T-helper 17 cell (primary cell): ENCODE measurements at regions not wholly inside any gene's neighbourhood (a gene's known extent, or its start where the extent isn't known, plus 50 kb on each side); places are given as distances from the start of the nearest gene placed in this dataset.
"Not testable (repeated sequence)": the region's sequence is repeated elsewhere in the genome, so short reads cannot be mapped to it uniquely, and the experiment has no call there.

Source experiments
- ATAC-seq: fragments of 150-1000 bp; cut with Tn5 transposase; 2 replicates; pipeline ENCODE4 v1.10.0; 2021; ENCODE audit warnings: mild to moderate bottlenecking, moderate library complexity
- DNase-seq, 3 donors: peaks; one replicate each; pipeline versions ENCODE4 v3.0.0 to v3.0.0-alpha.2; 2020 to 2021
- H3K9me3 ChIP-seq: one replicate; pipeline ENCODE4 v1.7.0; 2013; ENCODE audit warnings: low read length, mild to moderate bottlenecking; ENCODE audit not compliant: control insufficient read depth, poor library complexity, severe bottlenecking
- H3K27ac Mint-ChIP-seq: one replicate; pipeline ENCODE4 v1.8.0; 2022; ENCODE audit warnings: mild to moderate bottlenecking, moderate library complexity, mixed read lengths
- H3K27me3 Mint-ChIP-seq: one replicate; pipeline ENCODE4 v1.8.0; 2022; ENCODE audit warnings: mixed read lengths
- H3K36me3 Mint-ChIP-seq: one replicate; pipeline ENCODE4 v1.8.0; 2022; ENCODE audit warnings: low read depth, mixed read lengths
- H3K4me1 Mint-ChIP-seq: one replicate; pipeline ENCODE4 v1.8.0; 2022; ENCODE audit warnings: mild to moderate bottlenecking, mixed read lengths
- H3K4me3 Mint-ChIP-seq: one replicate; pipeline ENCODE4 v1.8.0; 2022; ENCODE audit warnings: mild to moderate bottlenecking, moderate library complexity, mixed read lengths

DNA sequence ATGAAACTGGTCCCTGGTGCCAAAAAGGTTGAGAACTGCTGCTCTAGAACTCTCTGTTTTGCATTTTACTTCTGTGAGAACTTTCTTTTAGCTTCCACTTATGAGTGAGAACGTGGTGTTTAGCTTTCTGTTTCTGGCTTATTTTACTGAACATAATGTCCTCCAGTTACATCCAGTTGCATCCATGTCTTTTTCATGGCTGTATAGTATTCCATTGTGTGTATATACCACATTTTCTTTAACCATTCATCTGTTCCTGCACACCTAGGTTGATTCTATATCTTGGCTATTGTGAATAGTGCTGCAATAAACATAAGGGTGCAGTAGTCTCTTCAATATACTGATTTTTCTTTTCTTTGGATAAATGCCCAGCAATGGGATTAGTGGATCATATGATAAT lies 165.7 kb downstream of the NPR3 start:
- Mint-ChIP-seq H3K4me3 (no peak overlapping the region), H3K27me3 (no peaks in the 10 kb centered on the region), H3K27ac (no peak overlapping the region), H3K4me1 (no peaks in the 10 kb centered on the region), H3K36me3 (no peaks in the 10 kb centered on the region)
- DNase-seq (no peak), ATAC-seq (no peak)
- H3K9me3 ChIP-seq = no peaks in the 10 kb centered on the region

DNA sequence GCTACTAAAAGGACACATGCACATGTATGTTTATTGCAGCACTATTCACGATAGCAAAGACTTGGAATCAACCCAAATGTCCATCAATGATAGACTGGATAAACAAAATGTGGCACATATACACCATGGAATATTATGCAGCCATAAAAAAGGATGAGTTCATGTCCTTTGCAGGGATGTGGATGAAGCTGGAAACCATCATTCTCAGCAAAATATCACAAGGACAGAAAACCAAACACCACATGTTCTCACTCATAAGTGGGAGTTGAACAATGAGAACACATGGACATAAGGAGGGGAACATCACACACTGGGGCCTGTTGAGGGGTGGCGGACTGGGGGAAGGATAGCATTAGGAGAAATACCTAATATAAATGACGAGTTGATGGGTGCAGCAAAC lies 168.2 kb downstream of the NPR3 start:
- H3K9me3 ChIP-seq, H3K36me3 Mint-ChIP-seq, H3K27me3 Mint-ChIP-seq, H3K4me3 Mint-ChIP-seq, DNase-seq, H3K27ac Mint-ChIP-seq, H3K4me1 Mint-ChIP-seq, ATAC-seq: not testable (repeated sequence)

DNA sequence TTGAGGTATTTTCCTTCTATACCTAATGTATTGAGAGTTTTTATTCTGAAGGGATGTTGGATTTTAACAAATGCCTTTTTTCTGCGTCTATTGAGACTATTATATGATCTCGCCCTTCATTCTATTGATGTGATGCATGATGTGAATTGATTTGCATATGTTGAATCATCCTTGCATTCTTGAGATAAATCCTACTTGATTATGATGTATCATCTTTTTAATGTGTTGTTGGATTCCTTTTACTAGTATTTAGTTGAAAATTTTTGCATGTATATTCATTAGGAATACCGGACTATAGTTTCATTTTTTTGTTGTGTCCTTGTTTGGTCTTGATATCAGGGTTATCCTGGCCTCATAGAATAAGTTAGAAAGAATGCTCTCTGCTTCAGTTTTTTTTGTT lies 169.7 kb downstream of the NPR3 start:
- ATAC-seq = no peak
- Mint-ChIP-seq H3K4me3 (no peak overlapping the region), H3K27me3 (no peaks in the 10 kb centered on the region), H3K4me1 (no peaks in the 10 kb centered on the region), H3K36me3 (no peaks in the 10 kb centered on the region), H3K27ac (no peak overlapping the region)
- DNase-seq = no peak
- no peaks in the 10 kb centered on the region for H3K9me3 ChIP-seq

DNA sequence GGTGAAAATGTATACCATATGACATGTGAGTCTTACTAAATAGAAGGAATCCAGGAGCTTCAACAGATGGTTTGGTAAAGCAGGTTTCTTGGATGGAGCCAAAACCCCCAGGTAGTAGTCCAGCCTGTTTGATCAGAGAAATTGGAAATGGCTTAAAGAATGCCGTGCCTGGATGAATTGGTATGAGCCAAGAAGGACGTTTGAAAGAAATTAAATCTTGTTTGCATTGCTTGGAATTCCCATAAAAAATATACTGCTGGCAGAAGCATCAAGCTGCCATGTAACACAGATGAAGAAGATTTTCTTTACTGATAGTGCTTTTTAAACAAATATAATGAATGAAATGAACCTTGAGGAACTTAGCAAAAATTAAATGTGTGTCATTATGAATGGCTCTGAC lies 176.3 kb downstream of the NPR3 start:
- Mint-ChIP-seq H3K27ac (no peak overlapping the region), H3K4me3 (no peak overlapping the region), H3K4me1 (no peaks in the 10 kb centered on the region), H3K36me3 (no peaks in the 10 kb centered on the region), H3K27me3 (no peaks in the 10 kb centered on the region)
- no peak for ATAC-seq
- DNase-seq = no peak
- H3K9me3 ChIP-seq = no peaks in the 10 kb centered on the region

DNA sequence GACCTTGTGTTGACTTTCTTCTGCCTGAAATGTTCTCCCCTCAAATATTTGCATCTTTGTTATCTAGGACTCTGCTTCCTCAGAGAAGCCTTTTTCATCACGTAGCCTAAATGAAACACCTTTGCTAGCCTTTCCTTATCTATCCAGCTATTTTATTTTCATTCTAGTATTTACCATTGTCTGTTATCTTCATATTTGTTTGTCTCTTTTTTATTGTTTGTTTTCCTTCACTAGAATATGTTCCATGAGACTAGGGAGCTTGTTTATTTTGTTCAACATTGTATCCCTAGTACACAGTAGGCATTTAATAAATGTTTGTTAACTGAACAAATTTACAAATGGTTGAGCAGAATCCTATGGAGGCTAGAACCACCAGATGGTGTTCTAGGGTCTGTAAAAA lies 178.0 kb downstream of the NPR3 start:
- Mint-ChIP-seq H3K27me3 (no peaks in the 10 kb centered on the region), H3K27ac (no peak overlapping the region)

DNA sequence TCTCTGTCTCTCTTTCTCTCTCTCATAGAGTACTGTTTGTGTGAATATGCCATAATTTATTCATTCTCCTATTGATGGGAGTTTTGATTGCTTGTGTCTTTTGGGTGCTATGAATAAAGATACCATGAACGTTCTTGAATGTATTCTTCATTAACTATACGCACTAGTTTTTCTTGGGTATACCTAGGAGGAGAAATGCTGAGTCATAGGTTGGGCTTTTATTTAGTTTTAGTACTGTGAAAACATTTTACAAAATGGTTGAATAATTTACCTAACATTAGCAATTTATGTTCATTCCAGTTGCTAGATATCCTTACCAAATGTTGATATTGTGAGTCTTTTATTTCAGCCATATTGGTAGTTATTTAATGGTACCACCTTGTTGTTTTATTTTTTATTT lies 192.5 kb downstream of the NPR3 start:
- Mint-ChIP-seq H3K4me3 (no peak overlapping the region), H3K4me1 (no peaks in the 10 kb centered on the region), H3K27ac (no peak overlapping the region), H3K27me3 (no peaks in the 10 kb centered on the region), H3K36me3 (no peaks in the 10 kb centered on the region)
- ATAC-seq (no peak), DNase-seq (no peak)
- H3K9me3 ChIP-seq = no peaks in the 10 kb centered on the region

More for the DNA sequence above, 178.0 kb downstream of the NPR3 start:
- H3K9me3 ChIP-seq = no peaks in the 10 kb centered on the region
- no peak overlapping the region for H3K4me3 Mint-ChIP-seq
- H3K4me1 Mint-ChIP-seq = no peaks in the 10 kb centered on the region
- DNase-seq = no peak
- no peak for ATAC-seq
- H3K36me3 Mint-ChIP-seq = no peaks in the 10 kb centered on the region

DNA sequence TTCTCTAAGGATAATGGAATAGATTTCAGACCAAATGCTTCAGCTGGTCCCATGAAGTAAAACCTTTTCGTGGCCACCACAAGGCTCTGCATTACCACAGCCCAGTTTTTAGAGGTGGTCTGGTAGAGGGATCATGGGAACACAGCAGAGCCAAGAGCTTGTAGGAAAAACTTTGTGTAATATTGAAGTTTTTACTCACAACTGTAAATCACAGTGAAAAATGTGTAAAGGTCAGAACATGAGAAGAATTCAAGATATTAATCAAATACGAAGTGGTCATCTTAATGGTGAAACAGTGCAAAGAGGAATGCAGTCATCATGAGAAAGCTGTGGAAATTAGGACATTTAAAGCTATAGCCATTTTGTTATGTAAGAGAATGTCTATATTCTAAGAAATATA lies 197.5 kb downstream of the NPR3 start:
- ATAC-seq = no peak
- H3K4me3 Mint-ChIP-seq = no peak overlapping the region
- no peak for DNase-seq
- H3K27me3 Mint-ChIP-seq = no peaks in the 10 kb centered on the region
- H3K27ac Mint-ChIP-seq = no peak overlapping the region
- H3K4me1 Mint-ChIP-seq = no peaks in the 10 kb centered on the region
- no peaks in the 10 kb centered on the region for H3K36me3 Mint-ChIP-seq
- H3K9me3 ChIP-seq = no peaks in the 10 kb centered on the region

DNA sequence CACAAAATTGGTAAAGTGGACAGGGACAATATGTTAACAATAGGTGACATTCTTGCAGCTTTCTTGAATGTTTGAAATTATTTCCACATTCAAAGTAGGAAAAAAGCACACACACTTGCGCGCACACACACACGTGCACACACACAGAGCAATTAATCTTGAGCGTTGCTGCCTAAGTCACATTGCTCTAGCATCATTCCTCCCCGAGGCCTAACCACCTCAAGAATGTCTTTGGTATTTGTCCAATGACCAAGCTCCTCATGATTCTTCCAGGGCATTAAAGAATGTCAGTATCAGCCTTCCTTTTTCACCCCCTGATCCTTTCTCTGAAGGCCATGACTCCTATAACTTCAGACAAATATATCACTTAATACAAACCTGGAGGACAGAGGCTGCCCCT lies 198.1 kb downstream of the NPR3 start:
- H3K4me1 Mint-ChIP-seq = no peaks in the 10 kb centered on the region
- ATAC-seq (no peak), DNase-seq (no peak)
- no peaks in the 10 kb centered on the region for H3K36me3 Mint-ChIP-seq
- no peak overlapping the region for H3K4me3 Mint-ChIP-seq
- no peak overlapping the region for H3K27ac Mint-ChIP-seq
- no peaks in the 10 kb centered on the region for H3K9me3 ChIP-seq
- no peaks in the 10 kb centered on the region for H3K27me3 Mint-ChIP-seq

DNA sequence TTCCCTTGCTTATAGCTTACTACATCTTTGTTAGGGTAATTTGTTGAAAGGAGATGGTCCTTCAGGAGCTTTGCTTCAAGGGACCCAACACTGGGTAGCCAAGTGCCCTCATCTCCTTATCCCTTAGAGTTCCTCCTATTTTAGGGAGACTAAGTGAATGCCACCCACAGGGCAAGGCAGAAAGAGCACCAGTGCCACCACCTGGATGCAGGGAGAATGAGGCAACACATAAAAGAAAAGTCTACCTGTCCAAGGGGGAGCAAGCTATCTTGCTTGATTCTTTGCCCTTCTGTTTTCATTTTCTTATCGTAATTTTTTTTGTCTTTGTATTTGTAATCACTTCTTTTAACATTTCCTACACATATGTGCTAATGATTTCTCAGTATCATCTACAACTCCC lies 205.5 kb downstream of the NPR3 start:
- DNase-seq (no peak), ATAC-seq (no peak)
- no peak overlapping the region for H3K4me3 Mint-ChIP-seq
- no peaks in the 10 kb centered on the region for H3K4me1 Mint-ChIP-seq
- no peaks in the 10 kb centered on the region for H3K27me3 Mint-ChIP-seq
- H3K36me3 Mint-ChIP-seq = no peaks in the 10 kb centered on the region
- H3K27ac Mint-ChIP-seq = no peak overlapping the region
- no peaks in the 10 kb centered on the region for H3K9me3 ChIP-seq

DNA sequence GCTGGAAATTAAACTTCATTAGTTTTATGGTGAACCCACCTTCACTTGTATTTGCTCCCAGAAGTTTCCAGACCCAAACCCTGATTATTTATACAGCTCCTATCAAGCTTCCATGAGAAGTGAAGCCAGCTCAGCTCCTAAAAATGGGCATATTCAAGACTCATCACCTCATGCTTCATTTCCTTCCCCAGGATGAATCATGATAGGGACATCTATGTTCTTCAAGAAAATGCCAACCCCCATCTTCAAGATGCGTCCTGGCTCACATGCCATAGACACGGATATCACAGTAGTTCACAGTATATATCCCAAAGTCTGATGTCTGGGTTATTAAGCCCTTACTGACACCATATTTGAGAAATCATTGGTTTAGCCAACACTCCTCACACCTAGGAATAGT lies 217.6 kb downstream of the NPR3 start:
- no peak for ATAC-seq
- no peak for DNase-seq
- H3K9me3 ChIP-seq = no peaks in the 10 kb centered on the region
- Mint-ChIP-seq H3K4me3 (no peak overlapping the region), H3K4me1 (no peaks in the 10 kb centered on the region), H3K36me3 (no peaks in the 10 kb centered on the region), H3K27me3 (no peaks in the 10 kb centered on the region), H3K27ac (no peak overlapping the region)

DNA sequence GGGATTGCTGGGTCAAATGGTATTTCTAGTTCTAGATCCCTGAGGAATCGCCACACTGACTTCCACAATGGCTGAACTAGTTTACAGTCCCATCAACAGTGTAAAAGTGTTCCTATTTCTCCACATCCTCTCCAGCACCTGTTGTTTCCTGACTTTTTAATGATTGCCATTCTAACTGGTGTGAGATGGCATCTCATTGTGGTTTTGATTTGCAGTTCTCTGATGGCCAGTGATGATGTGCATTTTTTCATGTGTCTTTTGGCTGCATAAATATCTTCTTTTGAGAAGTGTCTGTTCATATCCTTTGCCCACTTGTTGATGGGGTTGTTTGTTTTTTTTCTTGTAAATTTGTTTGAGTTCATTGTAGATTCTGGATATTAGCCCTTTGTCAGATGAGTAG lies 220.3 kb downstream of the NPR3 start:
- H3K4me1 Mint-ChIP-seq, ATAC-seq, DNase-seq, H3K36me3 Mint-ChIP-seq, H3K9me3 ChIP-seq, H3K27me3 Mint-ChIP-seq, H3K4me3 Mint-ChIP-seq, H3K27ac Mint-ChIP-seq: not testable (repeated sequence)

DNA sequence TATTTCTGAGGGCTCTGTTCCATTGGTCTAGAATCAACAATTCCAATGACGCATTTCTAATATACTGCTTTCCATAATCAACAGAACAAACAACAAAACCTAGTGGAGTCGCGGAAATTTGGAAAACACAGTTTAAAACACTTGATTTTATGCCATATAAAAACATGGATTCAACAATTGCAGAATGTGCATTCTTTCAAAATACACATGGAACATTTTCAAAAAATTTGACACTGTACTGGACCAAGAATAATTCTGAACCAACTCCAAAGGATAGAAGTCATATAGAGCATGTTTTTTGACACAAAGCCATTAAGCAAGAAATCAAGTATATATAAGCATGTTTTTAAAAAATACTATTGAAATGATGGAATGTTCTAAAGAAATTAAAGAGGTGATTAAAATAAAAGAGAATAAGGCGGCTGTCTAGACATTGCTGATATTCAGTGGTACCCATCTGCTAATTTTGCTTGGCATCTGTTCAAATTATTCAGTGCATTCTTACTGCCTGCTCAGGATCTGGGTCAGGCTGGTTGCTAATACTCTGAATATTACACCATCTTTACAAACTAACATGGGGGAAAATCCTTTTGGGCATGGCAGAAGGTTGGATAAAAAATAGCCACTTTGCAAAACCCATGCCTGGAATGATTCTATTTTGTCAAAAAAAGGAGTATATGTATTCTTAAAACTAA lies 221.3 kb downstream of the NPR3 start:
- H3K9me3 ChIP-seq = peaks cover under 1% of the 10 kb centered on the region
- Mint-ChIP-seq H3K27me3 (peaks cover 5% of the 10 kb centered on the region), H3K27ac (no peak overlapping the region), H3K4me3 (no peak overlapping the region), H3K4me1 (no peaks in the 10 kb centered on the region), H3K36me3 (no peaks in the 10 kb centered on the region)
- no peak for ATAC-seq
- DNase-seq = no peak

DNA sequence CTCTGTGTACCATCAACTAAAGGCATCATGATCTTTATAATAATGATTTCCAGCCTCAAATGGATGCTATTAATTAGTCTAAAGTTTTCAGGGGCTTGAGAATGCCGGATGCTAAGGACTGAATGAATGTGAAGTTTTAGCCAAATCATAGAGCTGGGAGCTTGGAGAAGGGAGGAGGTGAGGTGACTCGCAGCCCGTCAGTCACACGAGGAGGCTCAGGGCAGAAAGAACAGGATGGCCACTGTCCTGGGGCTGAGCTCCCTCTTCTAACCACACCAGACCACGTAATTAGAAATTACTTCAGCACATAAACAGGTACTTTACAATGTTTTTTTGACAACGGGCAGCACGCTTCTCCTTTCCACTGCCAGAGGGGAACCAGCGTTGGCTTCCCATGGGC lies 222.6 kb downstream of the NPR3 start:
- Mint-ChIP-seq H3K36me3 (no peaks in the 10 kb centered on the region), H3K4me1 (no peaks in the 10 kb centered on the region), H3K4me3 (no peak overlapping the region), H3K27me3 (peaks cover 5% of the 10 kb centered on the region), H3K27ac (no peak overlapping the region)
- H3K9me3 ChIP-seq = peaks cover 3% of the 10 kb centered on the region
- no peak for ATAC-seq
- no peak for DNase-seq

DNA sequence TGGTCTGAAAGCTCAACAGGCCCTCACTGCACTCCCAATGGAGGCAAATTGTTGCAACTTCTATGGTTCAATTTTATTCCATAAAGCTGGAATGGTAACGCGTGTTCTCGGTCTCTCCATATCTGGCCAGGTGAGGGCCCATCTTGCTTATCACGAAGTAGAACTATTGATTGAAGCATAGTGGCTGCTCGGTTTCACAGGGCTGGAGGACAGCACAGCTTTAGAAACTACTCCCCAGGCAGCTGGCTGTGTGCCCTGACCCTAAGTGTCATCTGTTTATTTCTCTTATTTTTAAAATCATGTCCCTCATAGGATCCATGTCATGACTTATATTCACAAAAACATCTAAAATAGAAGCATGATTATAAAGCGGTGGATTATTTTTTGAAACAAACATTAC lies 223.4 kb downstream of the NPR3 start:
- Mint-ChIP-seq H3K36me3 (no peaks in the 10 kb centered on the region), H3K27me3 (peaks cover 5% of the 10 kb centered on the region), H3K4me1 (no peaks in the 10 kb centered on the region), H3K4me3 (no peak overlapping the region), H3K27ac (no peak overlapping the region)
- ATAC-seq (no peak), DNase-seq (no peak)
- H3K9me3 ChIP-seq = peaks cover 3% of the 10 kb centered on the region
